Esophagus (tissue), 2 donors: ENCODE measurements at regions not wholly inside any gene's neighbourhood (a gene's known extent, or its start where the extent isn't known, plus 50 kb on each side); places are given as distances from the start of the nearest gene placed in this dataset.
"Not testable (repeated sequence)": the region's sequence is repeated elsewhere in the genome, so short reads cannot be mapped to it uniquely, and the experiment has no call there.

Experiments used
- H3K27ac ChIP-seq, 2 donors: one replicate each; pipeline ENCODE4 v1.5.1; 2013; ENCODE audit warnings: low read depth in 2 of 2, mild to moderate bottlenecking in 2 of 2, inconsistent platforms in 1 of 2, low read length in 1 of 2, moderate library complexity in 1 of 2
- H3K27me3 ChIP-seq, 2 donors: one replicate each; pipeline ENCODE4 v1.6.1; 2013; ENCODE audit warnings: low read length in 2 of 2, control low read depth in 1 of 2, mild to moderate bottlenecking in 1 of 2; ENCODE audit not compliant: insufficient read depth in 2 of 2, control insufficient read depth in 1 of 2
- H3K36me3 ChIP-seq, 2 donors: one replicate each; pipeline ENCODE4 v1.6.1; 2013; ENCODE audit warnings: low read length in 1 of 2; ENCODE audit not compliant: control insufficient read depth in 2 of 2, insufficient read depth in 2 of 2
- H3K4me1 ChIP-seq, 2 donors: one replicate each; pipeline ENCODE4 v1.6.1; 2013; ENCODE audit warnings: low read length in 1 of 2; ENCODE audit not compliant: control insufficient read depth in 2 of 2, insufficient read depth in 2 of 2
- H3K4me3 ChIP-seq, 2 donors: one replicate each; pipeline ENCODE4 v1.5.1; 2013; ENCODE audit warnings: low read length in 2 of 2, mild to moderate bottlenecking in 2 of 2, low read depth in 1 of 2, moderate library complexity in 1 of 2
- H3K9me3 ChIP-seq, 2 donors: one replicate each; pipeline ENCODE4 v1.6.1; 2013; ENCODE audit warnings: mild to moderate bottlenecking in 2 of 2, low read depth in 1 of 2, low read length in 1 of 2, moderate library complexity in 1 of 2; ENCODE audit not compliant: control insufficient read depth in 2 of 2, insufficient read depth in 1 of 2
- WGBS, 2 donors: extraction: QIAGEN DNeasy Blood & Tissue Kit; methylation state at CpG; one replicate each; pipeline ENCODE4 v1.1.7; 2013; 5-methylcytosine and 5-hydroxymethylcytosine counted together
- donor health status: healthy with polysubstance abuse.
- donor health status: Bipolar disorder and iron deficiency.

DNA sequence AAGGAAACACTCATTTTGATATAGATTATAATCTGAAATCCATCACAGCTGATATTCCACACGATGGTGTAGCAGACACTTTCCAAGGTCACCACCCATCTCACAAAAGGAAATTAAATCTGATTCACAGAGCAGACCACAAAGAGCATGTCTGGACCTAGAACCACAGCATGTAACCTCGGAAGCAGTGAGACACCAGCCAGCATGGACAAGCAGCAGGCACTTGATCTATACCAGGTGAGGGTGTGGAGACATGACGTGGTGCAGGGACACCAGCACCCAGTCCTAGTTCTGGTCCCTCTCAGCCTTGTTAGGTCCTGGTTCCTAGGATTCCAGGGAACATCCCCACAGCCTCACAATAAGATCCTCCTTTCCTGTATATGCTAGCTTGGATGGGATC, 81.9 kb upstream of the FBXO28 start:
- H3K9me3 ChIP-seq, H3K36me3 ChIP-seq, H3K27me3 ChIP-seq, H3K4me3 ChIP-seq, H3K4me1 ChIP-seq, H3K27ac ChIP-seq: not testable (repeated sequence)
- 44 to 45% methylated on average over 2 of the region's 3 CpGs for WGBS, 2 donors

DNA sequence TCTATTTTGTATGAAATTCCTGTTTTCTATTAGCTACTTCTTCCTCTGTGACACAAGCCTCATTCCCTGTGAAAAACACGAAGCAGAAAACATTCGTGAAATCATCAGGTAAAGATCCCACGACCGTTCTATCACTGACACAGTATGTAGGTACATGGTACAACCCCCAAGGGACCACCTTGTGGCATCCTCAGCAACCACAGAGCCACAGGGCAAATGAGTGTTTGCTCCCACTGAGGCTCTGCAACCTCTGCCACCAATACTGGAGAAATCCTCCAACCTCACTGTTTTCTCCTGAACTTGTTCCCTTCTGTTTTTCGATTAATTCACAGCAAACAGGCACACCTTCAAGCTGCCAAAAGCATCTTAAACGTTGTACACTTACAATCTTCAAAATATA, 83.7 kb upstream of the FBXO28 start:
- H3K9me3 ChIP-seq, H3K4me3 ChIP-seq, H3K36me3 ChIP-seq, H3K4me1 ChIP-seq, H3K27me3 ChIP-seq, H3K27ac ChIP-seq: not testable (repeated sequence)
- WGBS, 2 donors, result 77 to 83% methylated on average over 6 of the region's 6 CpGs

DNA sequence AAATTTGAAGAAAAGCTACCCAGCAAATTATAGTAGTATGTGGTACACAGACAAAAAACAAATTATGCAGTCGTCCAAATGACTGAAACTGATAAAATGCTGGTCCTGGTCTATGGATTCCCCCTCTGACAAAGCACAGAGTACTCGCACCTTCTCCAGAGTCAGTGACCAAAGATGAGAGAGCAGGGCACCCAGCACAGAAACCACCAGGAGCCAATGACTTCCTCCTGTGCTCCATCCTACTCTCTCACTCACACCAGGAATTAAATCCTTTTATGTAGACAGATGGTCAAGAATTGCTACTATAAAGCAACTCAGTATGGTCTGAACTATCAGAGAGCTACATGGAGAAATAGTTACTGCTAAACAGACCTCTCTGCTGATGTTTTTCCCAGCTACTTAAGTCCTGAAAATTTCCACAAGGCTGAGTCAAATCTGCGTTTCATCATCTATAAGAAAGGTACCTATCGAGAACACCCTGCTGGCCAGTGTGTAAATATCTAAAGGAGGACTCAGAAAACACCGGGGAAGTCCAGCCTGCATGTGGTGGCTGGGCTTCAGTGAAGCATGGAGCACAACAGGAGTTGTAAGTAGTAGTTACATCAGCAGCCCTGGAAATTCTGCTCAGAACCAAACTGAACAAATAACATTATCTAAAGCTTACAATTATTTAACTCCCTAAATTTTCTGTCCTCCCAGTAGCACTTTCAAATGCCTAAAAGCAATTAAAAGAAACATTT, 84.5 kb upstream of the FBXO28 start:
- not testable (repeated sequence) for H3K9me3 ChIP-seq, H3K27ac ChIP-seq, H3K27me3 ChIP-seq, H3K4me1 ChIP-seq, H3K4me3 ChIP-seq, H3K36me3 ChIP-seq
- WGBS, 2 donors, result 67 to 83% methylated on average over 3 to 4 of the region's 5 CpGs

DNA sequence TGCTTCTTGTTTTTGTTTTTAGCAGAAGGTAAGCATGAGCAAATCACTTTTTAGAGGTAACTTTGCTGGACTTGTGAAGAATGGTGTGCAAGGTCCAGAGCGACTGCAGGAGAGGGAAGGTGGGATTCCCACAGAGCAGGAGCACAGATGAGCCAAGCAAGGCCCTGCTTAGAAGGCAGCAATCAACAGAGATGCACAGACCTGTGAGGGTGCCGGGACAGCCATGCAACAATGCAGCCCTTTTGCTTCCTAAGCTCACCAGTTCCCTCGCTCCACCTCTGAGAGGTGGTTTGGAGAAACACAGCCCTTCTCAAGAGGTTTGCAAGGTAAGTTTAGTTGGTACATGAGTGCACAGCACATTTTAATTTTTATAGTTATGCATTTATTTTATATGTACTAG, 85.1 kb upstream of the FBXO28 start:
- H3K4me1 ChIP-seq, H3K36me3 ChIP-seq, H3K27ac ChIP-seq, H3K9me3 ChIP-seq, H3K4me3 ChIP-seq, H3K27me3 ChIP-seq: not testable (repeated sequence)
- WGBS, 2 donors, result 92 to 93% methylated on average over 3 of the region's 3 CpGs

DNA sequence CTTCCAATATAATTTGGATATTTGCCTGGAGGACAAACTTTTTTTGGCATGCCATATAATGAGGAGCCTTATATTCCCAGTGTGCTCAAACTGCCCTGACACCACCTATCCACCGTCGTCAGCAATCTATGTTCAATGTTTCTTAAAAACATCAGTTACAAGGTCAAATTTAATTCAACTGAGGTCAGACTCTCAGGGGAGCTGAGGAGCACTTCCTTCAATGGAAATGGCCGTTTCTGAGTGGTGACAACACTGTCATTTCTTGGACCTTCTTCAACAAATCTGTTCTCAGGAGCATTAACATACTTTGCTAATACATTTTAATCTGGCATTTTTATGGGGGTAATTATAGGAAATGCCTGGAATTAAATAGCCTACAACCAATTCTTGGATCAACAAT, 90.8 kb upstream of the FBXO28 start:
- not testable (repeated sequence) for H3K36me3 ChIP-seq, H3K9me3 ChIP-seq, H3K27me3 ChIP-seq, H3K4me1 ChIP-seq, H3K27ac ChIP-seq, H3K4me3 ChIP-seq
- 68 to 70% methylated on average over 3 of the region's 3 CpGs for WGBS, 2 donors

DNA sequence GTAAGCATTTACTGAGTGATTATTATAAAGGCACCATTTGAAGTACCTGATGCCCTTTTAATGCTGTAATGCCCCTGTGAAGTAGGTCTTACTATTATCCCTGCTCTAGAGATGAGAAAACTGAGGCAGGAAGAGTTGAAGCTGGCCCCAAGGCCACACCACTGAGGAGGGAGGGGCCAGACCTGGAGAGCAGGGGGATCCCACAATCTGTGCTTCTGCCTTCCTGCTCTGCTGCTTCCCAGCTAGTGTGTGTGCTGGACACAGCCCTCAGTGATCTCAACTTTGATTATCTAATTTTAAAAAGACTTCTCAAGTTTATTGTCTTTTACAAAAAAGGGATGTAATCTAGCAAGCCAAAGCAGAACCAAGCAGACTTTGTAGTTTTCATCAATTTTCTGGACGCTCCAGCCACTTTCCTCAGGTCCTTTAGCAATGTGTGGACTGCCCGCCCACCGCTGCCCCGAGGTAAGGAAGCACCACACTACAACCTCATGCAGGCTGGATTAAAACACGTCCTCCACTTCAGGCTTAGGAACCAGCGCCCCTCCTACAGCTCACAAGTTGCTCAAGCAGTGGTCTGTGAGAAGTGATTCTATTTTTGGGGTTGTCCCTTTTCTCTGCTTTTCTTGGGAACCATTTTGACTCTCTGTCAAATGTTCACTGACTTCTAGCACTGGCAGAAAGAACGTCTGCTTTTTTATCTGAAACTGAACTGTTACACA, 91.5 kb upstream of the FBXO28 start:
- not testable (repeated sequence) for H3K9me3 ChIP-seq, H3K4me1 ChIP-seq, H3K4me3 ChIP-seq, H3K36me3 ChIP-seq, H3K27ac ChIP-seq, H3K27me3 ChIP-seq
- WGBS, 2 donors, result 63 to 73% methylated on average over 6 to 7 of the region's 7 CpGs

DNA sequence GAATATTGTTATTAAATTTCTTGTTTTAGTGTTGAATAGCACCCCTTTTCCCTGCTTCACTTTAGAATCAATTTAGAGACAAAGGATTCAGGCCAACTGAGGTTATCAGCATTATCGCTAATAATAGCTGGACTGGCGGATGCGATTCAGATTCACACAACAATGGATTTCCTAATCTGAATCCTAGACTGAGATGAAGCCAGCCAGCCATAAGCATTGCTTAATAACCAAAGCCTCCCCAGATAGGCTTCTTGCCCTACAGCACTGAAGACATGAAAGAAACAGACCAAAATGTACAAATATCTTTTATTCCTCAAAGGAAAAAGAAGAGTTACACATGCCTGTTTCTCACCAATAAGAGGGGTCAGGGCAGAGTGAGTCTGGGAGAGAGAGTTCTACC, 94.0 kb upstream of the FBXO28 start:
- not testable (repeated sequence) for H3K9me3 ChIP-seq, H3K27me3 ChIP-seq, H3K36me3 ChIP-seq, H3K4me3 ChIP-seq, H3K4me1 ChIP-seq, H3K27ac ChIP-seq
- WGBS, 2 donors, result 63 to 87% methylated on average over 3 of the region's 3 CpGs

DNA sequence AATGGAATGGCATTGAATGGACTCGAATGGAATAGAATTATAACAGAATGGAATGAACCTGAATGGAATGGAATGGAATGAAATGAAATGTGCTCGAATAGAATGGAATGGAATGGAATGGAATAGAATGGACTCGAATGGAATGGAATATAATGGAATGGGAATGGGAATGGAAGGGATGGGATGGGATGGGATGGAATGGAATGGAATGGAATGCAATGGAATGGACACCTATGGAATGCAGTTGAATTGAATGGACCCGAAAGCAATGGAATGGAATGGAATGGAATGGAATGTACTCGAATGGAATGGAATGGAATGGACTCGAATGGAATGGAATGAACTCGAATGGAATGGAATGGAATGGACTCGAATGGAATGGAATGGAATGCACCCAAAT, 98.1 kb upstream of the FBXO28 start:
- 94 to 97% methylated on average over 8 of the region's 8 CpGs for WGBS, 2 donors
- H3K27ac ChIP-seq, H3K4me1 ChIP-seq, H3K4me3 ChIP-seq, H3K27me3 ChIP-seq, H3K9me3 ChIP-seq, H3K36me3 ChIP-seq: not testable (repeated sequence)

DNA sequence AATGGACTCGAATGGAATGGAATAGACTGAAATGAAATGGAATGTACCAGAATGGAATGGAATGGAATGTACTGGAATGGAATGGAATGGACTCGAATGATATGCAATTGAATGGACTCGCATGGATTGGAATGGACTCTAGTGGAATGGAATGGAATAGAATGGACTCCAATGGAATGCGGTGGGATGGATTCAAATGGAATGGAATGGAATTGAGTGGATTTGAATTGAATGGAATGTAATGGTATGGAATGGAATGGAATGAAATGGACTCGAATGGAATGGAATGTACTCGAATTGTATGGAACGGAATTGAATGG, 99.6 kb upstream of the FBXO28 start:
- no peak overlapping the region for H3K27ac ChIP-seq
- no peaks in the 10 kb centered on the region for H3K27me3 ChIP-seq
- WGBS, 2 donors, result 91 to 92% methylated on average over 7 of the region's 7 CpGs
- H3K4me1 ChIP-seq, result no peaks in the 10 kb centered on the region
- no peaks in the 10 kb centered on the region for H3K36me3 ChIP-seq
- no peak overlapping the region for H3K4me3 ChIP-seq
- peaks cover 0 to 6% of the 10 kb centered on the region in 2 donors for H3K9me3 ChIP-seq

DNA sequence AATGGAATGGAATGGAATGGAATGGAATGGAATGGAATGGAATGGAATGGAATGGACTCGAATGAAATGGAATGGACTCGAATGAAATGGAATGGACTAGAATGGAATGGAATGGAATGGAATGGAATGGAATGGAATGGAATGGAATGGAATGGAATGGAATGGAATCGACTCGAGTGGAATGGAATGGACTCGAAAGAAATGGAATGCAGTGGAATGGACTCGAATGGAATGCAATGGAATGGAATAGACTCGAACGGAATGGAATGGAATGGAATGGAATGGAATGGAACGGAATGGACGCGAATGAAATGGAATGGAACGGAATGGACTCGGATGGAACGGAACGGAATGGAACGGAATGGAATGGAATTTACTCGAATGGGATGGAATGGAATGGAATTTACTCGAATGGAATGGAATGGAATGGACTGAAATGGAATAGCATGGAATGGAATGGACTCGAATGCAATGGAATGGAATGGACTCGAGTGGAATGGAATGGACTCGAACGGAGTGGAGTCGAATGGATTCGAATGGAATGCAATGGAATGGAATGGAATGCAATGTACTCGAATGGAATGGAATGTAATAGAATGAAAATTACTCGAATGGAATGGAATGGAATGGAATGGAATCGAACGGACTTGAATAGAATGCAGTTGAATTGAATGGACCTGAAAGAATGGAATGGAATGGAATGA, 100.1 kb upstream of the FBXO28 start:
- H3K4me3 ChIP-seq, H3K36me3 ChIP-seq: not testable (repeated sequence)
- 86 to 91% methylated on average over 26 to 28 of the region's 28 CpGs for WGBS, 2 donors

More for the DNA sequence above, 100.1 kb upstream of the FBXO28 start:
- H3K27me3 ChIP-seq, H3K27ac ChIP-seq, H3K4me1 ChIP-seq, H3K9me3 ChIP-seq: not testable (repeated sequence)
